ENCODE measurements at regions not wholly inside any gene's neighbourhood (a gene's known extent, or its start where the extent isn't known, plus 50 kb on each side); places are given as distances from the start of the nearest gene placed in this dataset.

DNA sequence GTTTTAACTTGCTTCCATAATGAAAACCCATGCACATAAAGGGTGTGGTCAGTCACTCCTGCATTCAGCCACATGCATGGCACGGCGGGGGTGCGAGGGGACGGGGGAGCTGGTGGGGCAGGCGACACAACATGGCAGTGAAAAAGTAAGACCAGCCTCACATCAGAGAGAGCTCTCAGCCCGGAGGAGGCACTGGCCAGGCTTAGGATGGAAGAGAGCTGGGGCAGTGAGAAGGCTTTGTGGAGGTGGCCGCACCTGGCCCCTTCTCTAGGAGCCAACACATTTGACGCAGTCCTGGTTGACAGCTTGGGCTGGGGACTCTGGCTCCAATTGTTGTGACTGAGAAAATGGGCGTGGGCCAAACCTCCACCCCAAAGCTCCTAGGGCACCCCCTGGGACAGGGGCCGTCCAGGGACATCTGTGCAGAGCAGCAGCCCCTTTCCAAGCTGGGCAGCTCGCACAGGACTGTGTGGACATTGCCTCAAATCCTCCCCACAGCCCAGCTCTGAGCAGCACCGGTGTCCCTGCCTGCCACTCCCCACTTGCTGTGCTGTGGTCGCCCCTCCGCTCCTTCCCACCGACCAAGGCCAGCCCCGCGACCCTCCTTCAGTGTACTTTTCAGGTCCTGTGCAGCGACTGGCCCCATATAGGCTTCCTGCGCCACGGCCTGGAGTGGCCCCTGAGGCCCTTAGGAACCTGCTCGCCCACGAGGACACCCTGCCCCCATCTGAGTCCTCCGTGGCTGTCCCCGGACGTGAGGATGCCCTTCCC is 126.0 kb upstream of the IQSEC1 start:
- peaks cover 44% of the 10 kb centered on the region for H3K27me3 Mint-ChIP-seq
- no peaks in the 10 kb centered on the region for H3K36me3 Mint-ChIP-seq (ENCODE audit: insufficient read depth)
- H3K27ac Mint-ChIP-seq (ENCODE audit: low read depth) = no peak overlapping the region
- no peak overlapping the region for H3K4me3 Mint-ChIP-seq
- no peaks in the 10 kb centered on the region for H3K9me3 Mint-ChIP-seq
- H3K4me1 Mint-ChIP-seq = no peaks in the 10 kb centered on the region
- no peak for DNase-seq (ENCODE audit: low spot score in 2 of 2)
- no peak for ATAC-seq (replicated peaks; ENCODE audit: extremely low read depth, poor library complexity, severe bottlenecking)

DNA sequence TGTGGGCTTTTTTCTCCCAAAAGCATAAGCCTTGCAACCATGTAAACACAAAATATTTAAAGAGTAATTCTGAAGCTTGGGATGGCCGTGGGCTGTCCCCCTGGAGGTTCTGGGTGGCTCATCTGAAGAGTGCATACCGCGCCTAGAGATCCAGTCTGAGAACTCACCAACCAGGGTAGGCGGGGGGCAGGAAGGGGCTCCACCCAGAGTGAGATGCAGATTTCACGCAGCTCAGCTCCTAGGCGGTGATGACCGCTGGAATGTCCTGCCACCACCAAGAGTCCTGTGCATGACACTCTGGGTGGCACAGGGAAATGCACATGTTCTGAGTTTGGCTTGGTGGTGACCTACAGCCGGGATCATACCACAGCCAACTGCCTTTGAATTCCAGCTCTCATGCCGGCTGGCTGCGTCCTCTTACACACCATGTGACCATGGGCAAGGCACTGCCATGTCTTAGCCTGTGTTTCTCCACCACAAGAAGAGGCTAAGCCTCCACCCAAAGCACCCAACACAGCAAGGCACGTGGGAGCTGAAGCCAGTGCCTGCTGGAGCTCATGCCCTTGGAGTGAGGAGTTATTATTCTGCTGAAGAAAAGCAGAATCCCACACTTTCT is 125.1 kb upstream of the IQSEC1 start:
- Mint-ChIP-seq H3K36me3 (ENCODE audit: insufficient read depth) (peaks cover 3% of the 10 kb centered on the region), H3K27me3 (peaks cover 47% of the 10 kb centered on the region), H3K4me3 (no peak overlapping the region), H3K9me3 (no peaks in the 10 kb centered on the region), H3K27ac (ENCODE audit: low read depth) (no peak overlapping the region), H3K4me1 (no peaks in the 10 kb centered on the region)
- DNase-seq (ENCODE audit: low spot score in 2 of 2) (no peak), ATAC-seq (replicated peaks; ENCODE audit: extremely low read depth, poor library complexity, severe bottlenecking) (no peak)

DNA sequence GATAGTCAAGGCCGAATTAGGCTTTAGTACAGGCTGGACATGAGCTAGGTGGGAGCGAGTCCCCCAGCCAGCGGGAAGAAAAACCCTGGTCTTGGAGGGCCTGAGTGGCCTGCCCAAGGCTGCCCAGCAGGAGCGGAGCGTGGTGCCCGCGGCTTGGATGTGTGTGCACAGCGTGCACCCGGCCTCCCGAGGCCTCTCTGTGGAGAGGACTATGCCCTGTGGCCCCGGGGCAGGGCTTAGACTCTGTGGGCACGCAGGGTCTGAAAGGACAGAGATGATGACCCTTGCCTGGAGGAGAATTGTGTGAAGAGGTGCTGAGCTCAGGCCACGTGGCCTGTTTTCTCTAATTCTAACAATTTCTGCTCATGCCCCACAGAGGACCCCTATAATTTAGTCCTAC is 124.6 kb upstream of the IQSEC1 start:
- no peaks in the 10 kb centered on the region for H3K4me1 Mint-ChIP-seq
- no peak overlapping the region for H3K27ac Mint-ChIP-seq (ENCODE audit: low read depth)
- no peaks in the 10 kb centered on the region for H3K9me3 Mint-ChIP-seq
- ATAC-seq (replicated peaks; ENCODE audit: extremely low read depth, poor library complexity, severe bottlenecking) (no peak), DNase-seq (ENCODE audit: low spot score in 2 of 2) (no peak)
- peaks cover 3% of the 10 kb centered on the region for H3K36me3 Mint-ChIP-seq (ENCODE audit: insufficient read depth)
- H3K27me3 Mint-ChIP-seq = peaks cover 47% of the 10 kb centered on the region
- no peak overlapping the region for H3K4me3 Mint-ChIP-seq

DNA sequence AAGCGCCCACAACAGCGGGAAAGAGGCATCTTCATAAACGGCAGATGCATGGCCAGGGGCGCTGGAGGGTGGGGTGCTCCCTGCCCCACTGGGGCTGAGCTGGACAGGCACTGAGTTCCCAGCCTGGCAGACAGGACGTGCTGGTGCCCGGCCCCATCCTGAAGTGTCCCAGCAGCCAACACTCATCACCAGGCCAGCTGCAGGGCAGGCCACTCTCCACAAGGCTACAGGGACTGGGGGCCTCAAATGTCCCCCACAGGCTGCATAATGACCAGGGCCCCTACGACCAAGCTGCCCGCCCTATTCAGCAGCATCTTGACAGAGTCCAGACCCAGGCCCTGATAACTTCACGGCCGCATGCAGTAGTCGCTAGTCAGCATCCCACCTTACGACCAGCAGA is 124.1 kb upstream of the IQSEC1 start:
- Mint-ChIP-seq H3K27ac (ENCODE audit: low read depth) (no peak overlapping the region), H3K36me3 (ENCODE audit: insufficient read depth) (peaks cover 3% of the 10 kb centered on the region), H3K27me3 (peaks cover 44% of the 10 kb centered on the region), H3K4me3 (no peak overlapping the region), H3K9me3 (no peaks in the 10 kb centered on the region), H3K4me1 (no peaks in the 10 kb centered on the region)
- no peak for DNase-seq (ENCODE audit: low spot score in 2 of 2)
- ATAC-seq (replicated peaks; ENCODE audit: extremely low read depth, poor library complexity, severe bottlenecking) = no peak

DNA sequence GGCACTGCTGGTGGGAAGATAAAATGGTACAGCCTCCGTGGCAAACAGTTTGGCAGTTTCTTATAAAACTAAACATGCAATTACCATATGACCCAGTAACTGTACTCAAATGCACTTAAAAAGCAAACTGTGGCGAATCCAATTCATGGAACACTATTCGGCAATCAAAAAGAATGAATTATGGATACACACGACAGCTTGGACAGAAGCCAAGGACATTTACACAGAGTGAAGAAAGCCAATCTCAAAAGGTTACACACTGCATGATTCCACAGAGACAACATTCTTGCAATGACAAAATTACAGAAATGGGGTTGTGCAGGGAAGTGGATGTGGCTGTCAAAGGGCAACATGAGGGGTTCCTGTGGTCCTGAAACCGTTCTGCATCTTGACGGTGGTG is 122.1 kb upstream of the IQSEC1 start:
- Mint-ChIP-seq H3K36me3 (ENCODE audit: insufficient read depth) (peaks cover 3% of the 10 kb centered on the region), H3K4me3 (no peak overlapping the region), H3K27ac (ENCODE audit: low read depth) (no peak overlapping the region), H3K9me3 (no peaks in the 10 kb centered on the region), H3K27me3 (peaks cover 41% of the 10 kb centered on the region), H3K4me1 (no peaks in the 10 kb centered on the region)
- DNase-seq (ENCODE audit: low spot score in 2 of 2) = no peak
- no peak for ATAC-seq (replicated peaks; ENCODE audit: extremely low read depth, poor library complexity, severe bottlenecking)

DNA sequence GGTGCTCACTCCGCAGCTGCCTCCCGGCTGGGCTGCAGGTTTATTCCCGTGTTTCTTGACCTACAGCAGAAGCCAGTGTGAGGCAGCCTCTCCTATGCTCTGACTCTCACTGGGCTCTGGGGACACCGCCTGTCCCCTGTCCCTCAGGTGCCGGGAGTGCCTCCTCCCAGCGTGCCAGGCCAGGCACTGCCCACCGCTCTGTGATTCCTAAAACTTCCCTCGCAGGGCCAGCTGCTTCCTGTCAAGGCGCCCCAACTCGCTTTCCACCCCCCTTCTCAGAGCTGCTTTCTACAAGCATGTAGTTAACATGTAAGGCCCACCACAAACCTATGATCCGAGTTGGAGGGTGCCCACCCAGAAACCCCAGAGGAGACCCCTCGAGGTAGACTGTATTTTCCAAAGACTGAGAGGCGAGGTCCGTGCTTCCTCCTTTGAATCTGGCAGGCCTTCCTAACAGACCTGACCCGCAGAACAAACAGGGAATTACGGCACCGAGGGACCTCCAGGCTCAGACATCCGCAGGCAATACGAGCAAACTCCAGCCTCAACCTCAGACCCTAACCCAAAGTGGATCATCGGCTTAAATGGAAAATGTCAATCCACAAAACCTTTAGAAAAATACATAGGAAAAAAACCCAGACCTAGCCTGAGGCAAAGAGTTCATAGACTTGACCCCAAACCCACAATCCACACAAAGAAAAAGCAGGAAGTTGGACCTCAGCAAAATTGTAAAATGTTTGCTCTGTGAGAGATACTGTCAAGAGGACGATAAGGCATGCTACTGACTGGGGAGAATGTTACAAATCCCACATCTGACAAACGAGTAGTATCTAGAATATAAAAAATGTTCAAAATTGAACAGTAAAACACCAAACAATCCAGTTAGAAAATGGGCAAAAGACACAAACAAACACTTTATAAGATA is 121.3 kb upstream of the IQSEC1 start:
- H3K27ac Mint-ChIP-seq (ENCODE audit: low read depth) = no peak overlapping the region
- H3K4me1 Mint-ChIP-seq = peaks cover 3% of the 10 kb centered on the region
- peaks cover 3% of the 10 kb centered on the region for H3K36me3 Mint-ChIP-seq (ENCODE audit: insufficient read depth)
- H3K4me3 Mint-ChIP-seq = no peak overlapping the region
- ATAC-seq (replicated peaks; ENCODE audit: extremely low read depth, poor library complexity, severe bottlenecking) (no peak), DNase-seq (ENCODE audit: low spot score in 2 of 2) (no peak)
- no peaks in the 10 kb centered on the region for H3K9me3 Mint-ChIP-seq
- H3K27me3 Mint-ChIP-seq = peaks cover 41% of the 10 kb centered on the region

DNA sequence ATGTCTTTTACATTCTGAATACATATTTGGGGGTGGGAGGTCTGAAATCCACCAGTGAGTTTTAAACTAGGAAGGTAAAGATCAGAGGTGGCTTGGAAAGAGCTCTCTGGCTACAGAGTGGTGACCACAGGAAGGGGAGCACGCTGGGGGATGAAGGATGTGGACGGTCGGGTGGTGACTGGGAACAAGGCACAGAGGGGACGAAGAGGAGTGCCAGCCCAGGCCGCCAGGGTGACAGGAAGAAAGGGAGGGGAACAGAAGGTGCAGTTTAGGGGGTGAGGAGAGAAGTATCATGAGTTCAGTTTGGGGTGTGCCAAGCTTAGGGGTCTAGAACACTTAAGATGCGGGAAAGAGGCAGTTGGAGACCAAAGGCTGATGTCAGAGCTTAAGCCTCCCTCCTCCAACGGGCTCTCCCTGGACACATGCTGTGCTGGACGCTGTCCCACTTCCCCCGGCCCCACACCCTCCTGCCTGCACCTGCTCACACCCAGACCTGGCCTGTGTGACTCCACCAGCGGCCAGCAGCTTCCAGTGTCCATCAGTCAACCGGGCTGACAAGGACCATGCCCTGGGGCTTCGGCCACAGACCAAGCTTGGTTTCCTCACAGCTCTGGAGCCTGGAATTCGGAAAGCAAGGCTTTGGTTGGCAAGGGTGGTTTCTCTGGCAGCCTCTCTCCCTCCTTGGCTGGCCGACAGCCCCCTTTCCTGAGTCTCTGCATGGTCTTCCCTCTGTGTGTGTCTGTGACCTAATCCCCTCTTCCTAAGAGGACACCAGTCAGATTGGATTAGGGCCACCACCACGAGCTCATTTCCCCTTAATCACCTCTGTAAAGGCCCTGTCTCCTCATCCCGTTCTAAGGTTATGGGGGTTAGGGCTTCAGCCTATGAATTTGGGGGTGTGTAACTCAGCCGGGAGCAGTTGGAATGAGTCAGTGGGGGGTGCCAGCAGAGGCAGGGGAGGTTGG is 120.4 kb upstream of the IQSEC1 start:
- Mint-ChIP-seq H3K4me1 (peaks cover 8% of the 10 kb centered on the region), H3K36me3 (ENCODE audit: insufficient read depth) (peaks cover 3% of the 10 kb centered on the region), H3K27ac (ENCODE audit: low read depth) (no peak overlapping the region), H3K27me3 (peaks cover 41% of the 10 kb centered on the region), H3K4me3 (no peak overlapping the region), H3K9me3 (no peaks in the 10 kb centered on the region)
- no peak for ATAC-seq (replicated peaks; ENCODE audit: extremely low read depth, poor library complexity, severe bottlenecking)
- no peak for DNase-seq (ENCODE audit: low spot score in 2 of 2)

DNA sequence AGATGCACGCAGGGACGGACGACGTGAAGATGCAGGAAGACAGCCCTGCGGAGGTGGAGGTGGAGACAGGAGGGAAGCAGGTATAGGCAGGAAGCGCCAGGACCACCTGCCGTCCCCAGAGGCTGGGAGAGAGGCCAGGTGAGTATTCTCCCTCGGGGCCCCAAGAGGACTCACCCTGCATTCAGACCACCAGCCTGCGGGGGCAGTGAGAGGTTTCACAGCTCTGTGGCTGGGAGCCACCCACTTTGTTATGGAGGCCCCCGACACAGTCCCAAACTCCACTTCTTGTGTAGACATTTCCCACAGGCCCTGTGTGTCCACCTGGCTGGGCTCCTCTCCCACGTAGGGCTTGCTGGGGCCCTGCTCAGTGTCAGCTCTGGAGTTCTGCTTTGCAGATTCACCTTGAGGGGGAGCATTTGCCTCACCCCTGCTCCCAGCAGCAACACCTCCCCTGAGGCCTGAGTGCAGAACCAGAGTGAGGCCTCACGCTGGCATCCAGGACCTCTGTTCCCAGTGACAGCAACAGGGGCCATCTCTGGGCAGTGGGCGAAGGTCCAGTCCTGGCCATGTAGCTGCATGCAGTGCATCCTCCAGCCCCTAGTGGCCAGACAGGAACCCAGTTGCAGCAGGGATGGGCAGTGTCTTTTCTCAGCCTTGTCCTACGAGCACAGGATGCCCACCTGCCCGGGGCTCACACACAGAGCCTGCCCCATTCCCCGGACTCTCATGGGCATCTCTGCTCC is 119.4 kb upstream of the IQSEC1 start:
- DNase-seq (ENCODE audit: low spot score in 2 of 2) (no peak), ATAC-seq (replicated peaks; ENCODE audit: extremely low read depth, poor library complexity, severe bottlenecking) (no peak)
- no peak overlapping the region for H3K4me3 Mint-ChIP-seq
- H3K4me1 Mint-ChIP-seq = peaks cover 8% of the 10 kb centered on the region
- no peak overlapping the region for H3K27ac Mint-ChIP-seq (ENCODE audit: low read depth)
- peaks cover 3% of the 10 kb centered on the region for H3K36me3 Mint-ChIP-seq (ENCODE audit: insufficient read depth)
- no peaks in the 10 kb centered on the region for H3K9me3 Mint-ChIP-seq
- H3K27me3 Mint-ChIP-seq = peaks cover 41% of the 10 kb centered on the region

DNA sequence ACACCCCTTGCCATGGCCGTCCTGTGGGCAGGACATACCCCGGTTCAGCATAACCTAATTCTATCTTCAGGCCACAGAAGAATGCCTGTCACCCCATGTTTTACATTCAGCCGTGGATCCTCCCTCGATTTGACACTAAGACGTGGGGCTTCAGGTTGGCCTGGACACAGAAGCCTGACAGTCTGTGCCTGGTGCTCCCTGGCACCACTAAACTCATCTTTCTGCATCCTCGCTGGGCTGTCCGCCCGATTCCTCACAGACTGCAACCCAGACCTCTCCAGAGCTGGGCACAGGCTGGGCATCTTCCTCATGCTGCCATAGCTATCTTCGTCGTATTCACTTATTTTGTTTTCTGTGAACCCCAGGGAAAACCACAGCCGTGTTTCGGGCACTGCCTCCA is 117.8 kb upstream of the IQSEC1 start:
- DNase-seq (ENCODE audit: low spot score in 2 of 2) (no peak), ATAC-seq (replicated peaks; ENCODE audit: extremely low read depth, poor library complexity, severe bottlenecking) (no peak)
- H3K36me3 Mint-ChIP-seq (ENCODE audit: insufficient read depth) = peaks cover 3% of the 10 kb centered on the region
- no peaks in the 10 kb centered on the region for H3K9me3 Mint-ChIP-seq
- no peak overlapping the region for H3K27ac Mint-ChIP-seq (ENCODE audit: low read depth)
- peaks cover 32% of the 10 kb centered on the region for H3K27me3 Mint-ChIP-seq
- peaks cover 8% of the 10 kb centered on the region for H3K4me1 Mint-ChIP-seq
- H3K4me3 Mint-ChIP-seq = no peak overlapping the region

DNA sequence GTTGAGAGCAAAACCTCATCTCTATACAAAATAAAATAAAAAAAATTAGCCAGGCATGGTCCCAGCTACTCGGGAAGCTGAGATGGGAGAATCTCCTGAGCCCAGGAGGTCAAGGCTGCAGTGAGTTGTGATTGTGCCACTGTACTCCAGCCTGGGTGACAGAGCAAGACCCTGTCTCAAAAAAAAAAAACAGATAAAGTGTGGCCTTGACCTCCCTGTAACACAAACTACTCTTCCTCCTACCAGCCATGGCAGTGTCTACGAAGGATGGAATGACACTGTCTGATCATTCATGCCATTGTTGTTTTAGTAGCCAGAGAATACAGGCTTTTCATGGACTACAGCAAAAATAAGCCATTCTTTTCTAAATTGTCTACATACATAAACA is 117.1 kb upstream of the IQSEC1 start:
- H3K27me3 Mint-ChIP-seq = peaks cover 30% of the 10 kb centered on the region
- H3K9me3 Mint-ChIP-seq = no peaks in the 10 kb centered on the region
- ATAC-seq (replicated peaks; ENCODE audit: extremely low read depth, poor library complexity, severe bottlenecking) (no peak), DNase-seq (ENCODE audit: low spot score in 2 of 2) (no peak)
- peaks cover 8% of the 10 kb centered on the region for H3K4me1 Mint-ChIP-seq
- no peak overlapping the region for H3K4me3 Mint-ChIP-seq
- H3K27ac Mint-ChIP-seq (ENCODE audit: low read depth) = no peak overlapping the region
- peaks cover 3% of the 10 kb centered on the region for H3K36me3 Mint-ChIP-seq (ENCODE audit: insufficient read depth)

DNA sequence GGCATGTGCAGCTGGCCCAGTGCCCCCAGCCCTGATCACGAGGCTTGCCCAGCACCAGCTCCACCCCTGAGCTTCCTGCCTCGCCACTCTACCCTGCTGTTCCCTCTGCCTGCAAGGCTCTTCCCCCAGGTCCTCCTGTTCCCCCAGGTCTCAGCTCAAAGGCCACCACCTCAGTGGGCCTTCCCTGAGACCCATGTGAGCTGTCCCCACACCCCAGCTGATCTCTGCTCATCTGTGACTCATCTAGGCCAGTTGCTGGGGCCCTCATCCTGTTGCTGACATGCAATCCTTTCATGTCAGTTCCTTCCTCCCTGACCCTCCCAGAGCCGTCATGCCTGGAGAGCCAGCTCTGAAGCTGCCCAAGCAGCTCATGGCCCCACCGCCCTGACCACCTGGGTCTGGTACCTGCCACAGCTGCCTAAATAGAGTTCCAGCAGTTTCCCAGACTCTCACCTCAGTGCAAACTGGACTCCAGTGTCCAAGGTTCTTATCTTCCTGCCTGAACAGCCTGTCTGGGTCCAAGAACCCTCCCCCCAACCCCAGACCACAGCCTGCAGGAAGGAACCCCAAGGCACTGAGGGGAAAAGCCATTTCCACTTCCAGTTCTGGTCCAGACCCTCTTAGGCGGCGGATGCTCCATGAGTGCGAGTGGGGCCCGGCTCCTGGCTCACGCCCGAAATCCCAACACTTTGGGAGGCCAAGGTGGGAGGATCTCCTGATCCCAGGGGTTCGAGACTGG is 116.6 kb upstream of the IQSEC1 start:
- no peaks in the 10 kb centered on the region for H3K9me3 Mint-ChIP-seq
- peaks cover 8% of the 10 kb centered on the region for H3K4me1 Mint-ChIP-seq
- H3K27ac Mint-ChIP-seq (ENCODE audit: low read depth) = no peak overlapping the region
- H3K27me3 Mint-ChIP-seq = peaks cover 31% of the 10 kb centered on the region
- H3K36me3 Mint-ChIP-seq (ENCODE audit: insufficient read depth) = peaks cover 3% of the 10 kb centered on the region
- ATAC-seq (replicated peaks; ENCODE audit: extremely low read depth, poor library complexity, severe bottlenecking) = no peak
- no peak overlapping the region for H3K4me3 Mint-ChIP-seq
- no peak for DNase-seq (ENCODE audit: low spot score in 2 of 2)

Data from central memory CD8-positive, alpha-beta T cell (primary cell).